ENCODE measurements at regions not wholly inside any gene's neighbourhood (a gene's known extent, or its start where the extent isn't known, plus 50 kb on each side); places are given as distances from the start of the nearest gene placed in this dataset.

DNA sequence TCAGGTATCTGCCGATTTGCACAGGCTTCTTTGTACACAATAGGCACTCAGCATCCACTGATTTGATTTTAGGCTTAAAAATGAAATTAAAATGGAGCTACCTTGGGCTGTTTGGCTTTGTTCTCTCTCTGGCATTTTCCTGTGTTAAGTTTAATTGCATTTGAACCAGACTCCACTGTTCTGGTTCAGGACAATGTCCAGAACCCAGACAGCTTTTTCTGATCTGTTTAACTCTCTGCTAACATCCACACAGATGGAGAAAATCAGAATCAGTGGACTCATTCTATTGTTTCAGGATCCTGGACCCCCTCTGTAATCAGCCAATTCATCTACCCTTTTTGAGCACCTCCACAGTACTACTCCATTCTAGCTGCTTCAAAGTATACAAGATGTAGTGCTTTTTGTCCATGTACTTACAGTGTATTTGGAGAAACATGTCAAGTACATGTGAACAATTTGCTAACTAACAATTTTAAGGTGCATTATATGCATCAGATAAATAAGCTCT lies 248.1 kb downstream of the PTBP2 start:
- DNase-seq (ENCODE audit: low read depth) = no peak
- TF ChIP-seq, protein P1, sequence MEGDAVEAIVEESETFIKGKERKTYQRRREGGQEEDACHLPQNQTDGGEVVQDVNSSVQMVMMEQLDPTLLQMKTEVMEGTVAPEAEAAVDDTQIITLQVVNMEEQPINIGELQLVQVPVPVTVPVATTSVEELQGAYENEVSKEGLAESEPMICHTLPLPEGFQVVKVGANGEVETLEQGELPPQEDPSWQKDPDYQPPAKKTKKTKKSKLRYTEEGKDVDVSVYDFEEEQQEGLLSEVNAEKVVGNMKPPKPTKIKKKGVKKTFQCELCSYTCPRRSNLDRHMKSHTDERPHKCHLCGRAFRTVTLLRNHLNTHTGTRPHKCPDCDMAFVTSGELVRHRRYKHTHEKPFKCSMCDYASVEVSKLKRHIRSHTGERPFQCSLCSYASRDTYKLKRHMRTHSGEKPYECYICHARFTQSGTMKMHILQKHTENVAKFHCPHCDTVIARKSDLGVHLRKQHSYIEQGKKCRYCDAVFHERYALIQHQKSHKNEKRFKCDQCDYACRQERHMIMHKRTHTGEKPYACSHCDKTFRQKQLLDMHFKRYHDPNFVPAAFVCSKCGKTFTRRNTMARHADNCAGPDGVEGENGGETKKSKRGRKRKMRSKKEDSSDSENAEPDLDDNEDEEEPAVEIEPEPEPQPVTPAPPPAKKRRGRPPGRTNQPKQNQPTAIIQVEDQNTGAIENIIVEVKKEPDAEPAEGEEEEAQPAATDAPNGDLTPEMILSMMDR (conservative IDR thresholded peaks at IDR 0.05; ENCODE audit: low read depth, low read length) = no peak
- H3K4me3 ChIP-seq (ENCODE audit: low read depth, low read length) = no peak overlapping the region

DNA sequence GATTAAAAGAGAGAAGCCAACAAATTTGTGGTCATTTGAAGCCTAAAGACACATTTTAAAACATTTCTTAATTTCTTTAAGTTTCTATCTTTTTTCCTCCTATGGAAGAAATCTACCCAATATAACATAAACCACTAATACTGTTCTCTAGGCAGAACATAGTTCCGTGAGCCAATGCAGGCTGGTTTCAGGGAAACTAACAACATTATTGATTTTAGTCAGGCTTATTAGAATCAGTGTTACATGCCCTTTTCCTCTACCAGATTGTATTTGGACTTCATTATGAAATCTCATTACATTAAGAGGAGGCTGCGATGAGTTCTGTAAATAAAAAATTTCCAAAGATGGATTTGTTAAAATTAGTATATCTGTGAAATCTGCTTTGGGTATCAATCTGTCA lies 249.9 kb downstream of the PTBP2 start:
- no peak overlapping the region for H3K4me3 ChIP-seq (ENCODE audit: low read depth, low read length)
- no peak for DNase-seq (ENCODE audit: low read depth)
- TF ChIP-seq, protein P1 (conservative IDR thresholded peaks at IDR 0.05; ENCODE audit: low read depth, low read length) = no peak

DNA sequence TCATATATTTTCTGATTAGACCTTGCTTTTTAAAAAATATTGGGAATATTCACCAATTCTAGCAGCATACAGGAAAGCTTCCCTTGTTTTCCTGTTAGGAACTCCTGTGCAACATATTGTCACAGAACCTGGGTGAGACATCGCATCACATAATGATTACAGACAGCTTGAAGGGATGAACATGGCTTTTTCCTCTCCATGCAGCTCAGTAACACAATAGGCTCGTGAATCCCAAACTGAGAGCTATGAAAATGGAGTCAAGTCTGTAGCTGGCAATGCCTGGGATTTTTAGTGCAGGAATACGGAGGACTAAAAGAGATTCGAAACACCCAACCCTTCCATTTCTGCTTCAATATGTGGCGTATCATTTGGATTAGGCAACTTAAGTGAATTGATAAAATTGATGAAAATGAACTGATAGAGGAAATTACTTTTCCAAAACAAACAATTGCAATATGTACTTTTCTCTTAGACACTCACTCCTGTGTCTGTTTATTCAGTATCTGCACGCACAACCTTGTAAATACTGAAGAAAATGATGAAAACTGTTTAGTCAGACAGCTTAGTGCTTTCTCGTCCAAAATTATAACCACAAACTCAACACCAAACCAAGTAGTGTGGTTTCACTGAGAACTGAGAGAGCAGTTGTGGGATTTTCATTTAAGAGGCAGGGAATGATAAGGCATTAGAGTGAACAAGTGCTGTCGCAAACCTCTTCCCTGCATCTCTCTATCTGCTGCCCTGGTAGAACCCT lies 250.4 kb downstream of the PTBP2 start:
- H3K4me3 ChIP-seq (ENCODE audit: low read depth, low read length) = no peak overlapping the region
- DNase-seq (ENCODE audit: low read depth) = peak; percentile 55
- TF ChIP-seq, protein P1 (conservative IDR thresholded peaks at IDR 0.05; ENCODE audit: low read depth, low read length) = no peak

DNA sequence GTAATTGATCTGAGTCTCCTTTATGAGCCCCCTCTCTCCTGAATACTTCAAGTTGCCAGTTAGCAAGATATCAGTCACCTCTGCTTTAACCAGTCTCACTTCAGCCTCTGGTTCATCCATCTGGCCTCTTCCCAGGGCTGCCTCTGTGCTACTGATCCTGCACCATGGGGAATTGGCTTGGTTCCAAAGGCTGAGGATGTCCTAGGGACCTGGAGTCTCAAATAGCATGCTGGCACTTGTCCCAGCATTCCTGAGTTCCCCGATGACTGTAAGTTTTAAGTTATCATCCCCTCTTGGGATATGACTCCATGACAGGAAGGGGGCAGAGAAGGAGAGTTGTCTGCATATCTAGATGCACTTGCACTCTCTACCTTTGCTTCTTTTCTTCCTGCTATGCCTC lies 252.0 kb downstream of the PTBP2 start:
- TF ChIP-seq, protein P1 (conservative IDR thresholded peaks at IDR 0.05; ENCODE audit: low read depth, low read length) = no peak
- peak; percentile 34 for DNase-seq (ENCODE audit: low read depth)

DNA sequence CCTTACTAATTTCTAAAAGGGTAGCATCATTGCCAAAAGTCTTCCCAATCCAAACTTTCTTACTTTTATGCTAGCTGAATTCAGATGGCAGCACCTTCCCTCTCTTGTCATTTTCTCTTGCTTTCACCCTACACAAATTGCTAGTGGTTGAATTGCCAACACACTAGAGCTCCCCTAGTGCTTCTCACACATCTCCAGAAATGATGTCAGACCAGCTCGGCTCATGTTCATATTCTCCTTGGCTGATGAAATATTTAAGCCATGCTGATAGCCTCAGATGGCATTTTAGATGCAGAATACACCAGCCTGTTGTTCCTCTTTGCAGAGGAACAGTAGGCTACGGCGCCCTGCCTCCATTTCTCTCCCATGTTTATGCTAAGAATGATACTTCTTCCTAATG lies 256.9 kb downstream of the PTBP2 start:
- TF ChIP-seq, protein P1 (conservative IDR thresholded peaks at IDR 0.05; ENCODE audit: low read depth, low read length) = no peak
- DNase-seq (ENCODE audit: low read depth) = peak; percentile 27
- no peak overlapping the region for H3K4me3 ChIP-seq (ENCODE audit: low read depth, low read length)

More for the DNA sequence above, 252.0 kb downstream of the PTBP2 start:
- no peak overlapping the region for H3K4me3 ChIP-seq (ENCODE audit: low read depth, low read length)

DNA sequence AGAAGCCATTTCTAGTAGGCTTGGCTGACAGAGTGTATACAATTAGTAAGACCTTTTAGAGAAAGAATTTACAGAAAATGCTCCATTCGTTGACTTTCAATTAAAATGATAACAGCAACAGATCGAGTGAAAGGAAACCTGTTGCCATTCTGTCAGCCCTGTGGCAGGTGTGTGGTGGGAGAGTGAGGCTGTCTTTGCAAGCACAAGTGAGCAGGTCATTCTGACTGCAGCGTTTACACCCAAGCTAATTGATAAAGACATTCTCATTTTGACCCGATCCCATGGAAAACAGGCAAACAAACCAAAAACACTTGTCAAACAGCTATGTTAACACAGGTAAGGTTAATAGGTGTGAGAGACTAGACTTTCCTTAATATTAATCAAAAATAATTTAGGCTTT lies 257.3 kb downstream of the PTBP2 start:
- no peak for DNase-seq (ENCODE audit: low read depth)
- TF ChIP-seq, protein P1 (conservative IDR thresholded peaks at IDR 0.05; ENCODE audit: low read depth, low read length) = no peak
- no peak overlapping the region for H3K4me3 ChIP-seq (ENCODE audit: low read depth, low read length)
